ENCODE measurements at regions not wholly inside any gene's neighbourhood (a gene's known extent, or its start where the extent isn't known, plus 50 kb on each side); places are given as distances from the start of the nearest gene placed in this dataset.

- TF ChIP-seq RAD21 (IDR thresholded peaks at IDR 0.05; ENCODE audit: low read depth): no peak
- TF ChIP-seq USF1 (IDR thresholded peaks at IDR 0.05): no peak
- no peak for TF ChIP-seq CEBPB (IDR thresholded peaks at IDR 0.05)
- TF ChIP-seq MAX (IDR thresholded peaks at IDR 0.05): no peak
- TF ChIP-seq EP300 (IDR thresholded peaks at IDR 0.05; ENCODE audit: borderline replicate concordance): no peak
Observed at GRCh38 chr3:43211681-43212080, 74.7 kb upstream of the SNRK start.

Measured in Ishikawa (cell line).